Smooth muscle cell (in vitro differentiated cells): ENCODE measurements at regions not wholly inside any gene's neighbourhood (a gene's known extent, or its start where the extent isn't known, plus 50 kb on each side); places are given as distances from the start of the nearest gene placed in this dataset.

ENCODE experiments used
- DNase-seq: peaks from one replicate; lab custom pipeline; 2025; ENCODE audit not compliant: unreplicated experiment; lab: John Stamatoyannopoulos, UW
- H2AFZ ChIP-seq: fragments of 200-600 bp; sonication (generic); 2 replicates; pipeline ENCODE4 v1.6.0; 2016; ENCODE audit warnings: antibody characterized with exemption, low read depth, mild to moderate bottlenecking
- H3F3A ChIP-seq: fragments of 200-600 bp; sonication (generic); 2 replicates; pipeline ENCODE4 v1.6.0; 2017; ENCODE audit warnings: antibody characterized with exemption, low read depth
- H3K27ac ChIP-seq: fragments of 200-600 bp; sonication (generic); 2 replicates; pipeline ENCODE4 v1.5.1; 2016; ENCODE audit warnings: low read depth, mild to moderate bottlenecking
- H3K27me3 ChIP-seq: fragments of 200-600 bp; sonication (generic); 2 replicates; pipeline ENCODE4 v1.6.1; 2016; ENCODE audit warnings: low read depth, mild to moderate bottlenecking
- H3K36me3 ChIP-seq: fragments of 200-600 bp; sonication (generic); 2 replicates; pipeline ENCODE4 v1.5.1; 2016; ENCODE audit warnings: low read depth
- H3K4me1 ChIP-seq: fragments of 200-600 bp; sonication (generic); 2 replicates; pipeline ENCODE4 v1.5.1; 2016; ENCODE audit warnings: low read depth
- H3K4me2 ChIP-seq: fragments of 200-600 bp; sonication (generic); 2 replicates; pipeline ENCODE4 v1.6.0; 2016; ENCODE audit warnings: mild to moderate bottlenecking
- H3K4me3 ChIP-seq: fragments of 200-600 bp; sonication (generic); 2 replicates; pipeline ENCODE4 v1.5.1; 2016; ENCODE audit warnings: mild to moderate bottlenecking
- H3K79me2 ChIP-seq: fragments of 200-600 bp; sonication (generic); 2 replicates; pipeline ENCODE4 v1.6.0; 2016; ENCODE audit warnings: low read depth, mild to moderate bottlenecking
- H3K9ac ChIP-seq: fragments of 200-600 bp; sonication (generic); 2 replicates; pipeline ENCODE4 v1.6.0; 2016; ENCODE audit warnings: low read depth
- H3K9me3 ChIP-seq: fragments of 200-600 bp; sonication (generic); replicated peaks from 2 replicates; pipeline ENCODE4 v1.5.1; 2016; ENCODE audit warnings: low read depth
- H4K20me1 ChIP-seq: fragments of 200-600 bp; sonication (generic); 2 replicates; pipeline ENCODE4 v1.6.0; 2016; ENCODE audit warnings: low read depth
- WGBS: methylation state at CpG from one replicate; pipeline ENCODE4 v1.1.7; 2016; ENCODE audit warnings: low lambda C conversion rate; 5-methylcytosine and 5-hydroxymethylcytosine counted together
- TF ChIP-seq, protein P1 (sequence below): fragments of 200-600 bp; sonication (generic); IDR thresholded peaks from 2 replicates; pipeline ENCODE4 v1.5.1; 2017; ENCODE audit warnings: borderline replicate concordance, mild to moderate bottlenecking, antibody characterized with exemption; ENCODE audit not compliant: insufficient read depth, poor library complexity, severe bottlenecking

DNA sequence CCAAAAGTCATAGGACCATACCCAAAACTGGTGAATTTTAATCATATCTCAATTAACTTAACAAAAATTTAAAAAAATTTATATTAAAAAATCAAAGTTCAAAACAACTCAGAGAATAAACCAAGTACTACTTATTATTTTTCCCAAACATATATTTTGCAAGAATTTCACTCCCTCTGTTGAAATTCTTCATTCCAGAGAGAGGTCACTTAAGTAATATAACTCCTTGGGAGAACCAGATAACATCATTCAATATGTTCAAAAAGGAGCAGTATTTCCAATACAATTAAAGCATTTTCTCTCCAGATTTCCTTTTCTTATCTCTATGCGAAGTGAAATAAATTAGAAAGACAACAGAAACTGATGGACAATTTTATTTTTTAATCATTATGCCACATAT is 165.9 kb upstream of the RND3 start:
- H2AFZ ChIP-seq: no peak overlapping the region
- no peak overlapping the region for H3K4me3 ChIP-seq
- H3K9me3 ChIP-seq: no peaks in the 10 kb centered on the region
- H3K27me3 ChIP-seq: no peaks in the 10 kb centered on the region
- WGBS: 87% methylated on average over 1 of the region's 1 CpG
- no peak for DNase-seq
- H3K4me2 ChIP-seq: no peak overlapping the region
- no peaks in the 10 kb centered on the region for H4K20me1 ChIP-seq
- H3K27ac ChIP-seq: no peak overlapping the region
- H3K9ac ChIP-seq: no peak overlapping the region
- TF ChIP-seq, protein P1, sequence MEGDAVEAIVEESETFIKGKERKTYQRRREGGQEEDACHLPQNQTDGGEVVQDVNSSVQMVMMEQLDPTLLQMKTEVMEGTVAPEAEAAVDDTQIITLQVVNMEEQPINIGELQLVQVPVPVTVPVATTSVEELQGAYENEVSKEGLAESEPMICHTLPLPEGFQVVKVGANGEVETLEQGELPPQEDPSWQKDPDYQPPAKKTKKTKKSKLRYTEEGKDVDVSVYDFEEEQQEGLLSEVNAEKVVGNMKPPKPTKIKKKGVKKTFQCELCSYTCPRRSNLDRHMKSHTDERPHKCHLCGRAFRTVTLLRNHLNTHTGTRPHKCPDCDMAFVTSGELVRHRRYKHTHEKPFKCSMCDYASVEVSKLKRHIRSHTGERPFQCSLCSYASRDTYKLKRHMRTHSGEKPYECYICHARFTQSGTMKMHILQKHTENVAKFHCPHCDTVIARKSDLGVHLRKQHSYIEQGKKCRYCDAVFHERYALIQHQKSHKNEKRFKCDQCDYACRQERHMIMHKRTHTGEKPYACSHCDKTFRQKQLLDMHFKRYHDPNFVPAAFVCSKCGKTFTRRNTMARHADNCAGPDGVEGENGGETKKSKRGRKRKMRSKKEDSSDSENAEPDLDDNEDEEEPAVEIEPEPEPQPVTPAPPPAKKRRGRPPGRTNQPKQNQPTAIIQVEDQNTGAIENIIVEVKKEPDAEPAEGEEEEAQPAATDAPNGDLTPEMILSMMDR: no peak
- H3F3A ChIP-seq: no peaks in the 10 kb centered on the region
- H3K4me1 ChIP-seq: peaks cover 3% of the 10 kb centered on the region
- H3K79me2 ChIP-seq: no peaks in the 10 kb centered on the region
- no peaks in the 10 kb centered on the region for H3K36me3 ChIP-seq

DNA sequence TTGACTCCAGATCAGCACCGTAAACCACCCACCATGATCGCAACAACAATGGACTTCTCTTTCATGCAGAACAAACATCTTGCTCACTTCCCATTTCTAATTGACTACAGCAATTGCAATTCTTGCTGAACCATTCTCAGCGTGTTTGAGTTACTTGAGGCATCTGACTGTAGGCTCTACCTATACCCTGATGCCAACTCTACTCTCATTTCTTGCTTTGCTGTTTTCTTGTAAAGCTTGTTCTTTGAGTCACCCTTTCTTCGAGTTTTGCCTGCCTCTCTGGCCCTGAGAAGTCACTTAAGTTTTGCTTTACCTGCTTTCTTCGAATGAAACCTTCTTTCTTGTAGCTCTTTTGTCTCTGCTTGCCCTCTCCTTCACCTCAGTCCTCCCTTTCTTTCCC is 160.5 kb upstream of the RND3 start:
- Histone ChIP-seq H3K79me2 (no peaks in the 10 kb centered on the region), H3K9me3 (no peaks in the 10 kb centered on the region), H3K27ac (no peak overlapping the region), H3K27me3 (no peaks in the 10 kb centered on the region), H3K4me3 (no peak overlapping the region), H3K36me3 (no peaks in the 10 kb centered on the region), H4K20me1 (no peaks in the 10 kb centered on the region), H3K4me2 (no peak overlapping the region), H3F3A (no peaks in the 10 kb centered on the region), H2AFZ (no peak overlapping the region), H3K9ac (no peak overlapping the region), H3K4me1 (peaks cover 19% of the 10 kb centered on the region)
- WGBS: 82% methylated on average over 5 of the region's 5 CpGs
- no peak for DNase-seq
- TF ChIP-seq, protein P1: no peak

DNA sequence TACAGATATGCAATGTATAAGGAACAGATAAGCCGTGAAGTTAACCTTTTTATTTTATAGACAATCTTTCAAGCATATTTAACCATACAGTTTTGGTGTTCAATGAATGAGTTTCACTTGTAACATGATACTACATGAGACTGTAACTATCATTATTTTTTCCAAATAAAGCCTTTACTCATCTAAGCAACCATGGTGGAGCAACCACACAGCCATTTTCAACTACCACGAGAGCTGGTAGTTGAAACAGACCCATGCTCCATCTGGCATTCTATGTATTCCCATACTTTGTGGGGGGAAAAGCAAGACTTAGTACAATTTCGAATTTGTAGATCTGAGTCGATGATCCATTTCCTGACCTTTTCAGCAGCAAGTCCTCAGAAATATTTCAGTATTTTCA is 159.3 kb upstream of the RND3 start:
- Histone ChIP-seq H3K4me2 (no peak overlapping the region), H3K4me1 (peaks cover 19% of the 10 kb centered on the region), H3F3A (no peaks in the 10 kb centered on the region), H2AFZ (no peak overlapping the region), H3K9ac (no peak overlapping the region), H3K27ac (no peak overlapping the region), H3K9me3 (no peaks in the 10 kb centered on the region), H3K4me3 (no peak overlapping the region), H3K27me3 (no peaks in the 10 kb centered on the region), H3K79me2 (no peaks in the 10 kb centered on the region), H4K20me1 (no peaks in the 10 kb centered on the region), H3K36me3 (no peaks in the 10 kb centered on the region)
- TF ChIP-seq, protein P1: no peak
- DNase-seq: no peak
- WGBS: 95% methylated on average over 4 of the region's 4 CpGs

DNA sequence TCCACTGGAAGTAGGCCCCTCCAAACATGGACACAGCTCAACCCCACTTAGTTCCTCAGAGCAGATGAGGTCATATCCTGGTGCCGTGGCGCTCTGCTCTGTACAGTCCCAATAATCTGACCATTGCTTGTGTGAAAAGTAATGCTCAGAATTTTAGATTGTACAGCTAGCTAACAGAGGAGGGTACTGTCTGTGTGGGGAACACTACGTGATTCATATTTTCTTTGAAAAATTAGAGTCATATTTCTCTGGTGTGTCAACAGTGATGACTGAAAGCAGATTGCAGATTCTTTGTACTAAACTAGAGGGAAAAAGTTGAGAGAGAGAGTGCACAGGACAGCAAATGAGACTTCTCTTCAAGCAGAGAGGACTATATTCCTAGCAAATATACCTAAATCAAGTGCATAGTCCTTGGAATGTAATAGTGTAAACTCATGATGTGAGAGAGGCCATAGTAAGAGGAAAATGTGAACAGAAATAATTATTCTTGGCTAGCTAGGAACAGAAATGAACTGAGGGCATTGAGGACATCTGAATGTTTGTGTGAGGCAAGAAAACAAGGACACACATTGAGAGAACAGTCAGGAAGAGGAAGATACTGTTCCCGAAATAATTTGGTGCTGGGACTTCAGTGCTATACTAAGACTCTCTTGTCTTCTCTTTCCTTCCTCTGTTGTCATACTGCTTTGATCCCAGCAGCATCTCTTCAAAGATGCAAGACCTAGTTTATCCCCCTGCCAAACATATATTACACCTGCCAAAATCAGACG is 157.0 kb upstream of the RND3 start:
- H3K9me3 ChIP-seq: no peaks in the 10 kb centered on the region
- WGBS: 57% methylated on average over 5 of the region's 5 CpGs
- no peaks in the 10 kb centered on the region for H3K36me3 ChIP-seq
- H3K4me2 ChIP-seq: peak overlapping the region; percentile 45
- no peak overlapping the region for H3K4me3 ChIP-seq
- no peak for DNase-seq
- peak overlapping the region; percentile 81 for H2AFZ ChIP-seq
- no peaks in the 10 kb centered on the region for H3K27me3 ChIP-seq
- H4K20me1 ChIP-seq: no peaks in the 10 kb centered on the region
- peak overlapping the region; percentile 67 for H3K9ac ChIP-seq
- no peaks in the 10 kb centered on the region for H3K79me2 ChIP-seq
- H3F3A ChIP-seq: no peaks in the 10 kb centered on the region
- peak overlapping the region; percentile 89 for H3K27ac ChIP-seq
- TF ChIP-seq, protein P1: no peak
- H3K4me1 ChIP-seq: peaks cover 27% of the 10 kb centered on the region
